OCI-LY7 (cell line): ENCODE measurements at regions not wholly inside any gene's neighbourhood (a gene's known extent, or its start where the extent isn't known, plus 50 kb on each side); places are given as distances from the start of the nearest gene placed in this dataset.

ENCODE experiments used
- CTCF ChIP-seq: fragments of 200-600 bp; sonication (generic); conservative IDR thresholded peaks from 2 replicates; pipeline ENCODE4 v1.5.1; 2014; ENCODE audit warnings: mild to moderate bottlenecking, antibody characterized with exemption, low read length, moderate library complexity, mixed read lengths
- EZH2phosphoT487 ChIP-seq: fragments of 200-600 bp; sonication (generic); IDR thresholded peaks from 2 replicates; pipeline ENCODE4 v1.6.1; 2018; ENCODE audit warnings: low read depth, borderline replicate concordance, mild to moderate bottlenecking, mixed run types, antibody characterized with exemption, low read length, moderate library complexity, mixed read lengths

- TF ChIP-seq CTCF = no peak
- TF ChIP-seq EZH2phosphoT487 = no peak
These were observed 108.5 kb downstream of the DDX1 start for GRCh38 chr2:15700131-15700530.
